Neuronal stem cell (in vitro differentiated cells): ENCODE measurements at regions not wholly inside any gene's neighbourhood (a gene's known extent, or its start where the extent isn't known, plus 50 kb on each side); places are given as distances from the start of the nearest gene placed in this dataset.
"Not testable (repeated sequence)": the region's sequence is repeated elsewhere in the genome, so short reads cannot be mapped to it uniquely, and the experiment has no call there.

Source experiments
- DNase-seq: peaks from one replicate; pipeline ENCODE4 v3.0.0-alpha.2; 2013; ENCODE audit warnings: low spot score
- H2AFZ ChIP-seq: one replicate; pipeline ENCODE4 v1.6.1; 2013; ENCODE audit warnings: mild to moderate bottlenecking, low read length, inconsistent platforms
- H2AK5ac ChIP-seq: 2 replicates; pipeline ENCODE4 v1.6.1; 2013; ENCODE audit warnings: low read depth, mild to moderate bottlenecking, inconsistent platforms, low read length, moderate library complexity, mixed read lengths
- H2BK120ac ChIP-seq: 2 replicates; pipeline ENCODE4 v1.6.1; 2013; ENCODE audit warnings: low read depth, mild to moderate bottlenecking, inconsistent platforms, low read length, moderate library complexity, mixed read lengths
- H2BK12ac ChIP-seq: one replicate; pipeline ENCODE4 v1.6.1; 2013; ENCODE audit warnings: low read length, inconsistent platforms
- H2BK15ac ChIP-seq: 2 replicates; pipeline ENCODE4 v1.6.1; 2013; ENCODE audit warnings: mild to moderate bottlenecking, low read length, inconsistent platforms, mixed read lengths
- H2BK5ac ChIP-seq: one replicate; pipeline ENCODE4 v1.6.1; 2013; ENCODE audit warnings: inconsistent platforms, mild to moderate bottlenecking, low read length, moderate library complexity
- H3K14ac ChIP-seq: one replicate; pipeline ENCODE4 v1.6.1; 2013; ENCODE audit warnings: low read length, inconsistent platforms
- H3K18ac ChIP-seq: 2 replicates; pipeline ENCODE4 v1.6.1; 2013; ENCODE audit warnings: low read length, inconsistent platforms
- H3K23ac ChIP-seq: 2 replicates; pipeline ENCODE4 v1.6.1; 2013; ENCODE audit warnings: low read depth, mild to moderate bottlenecking, mixed read lengths, low read length, inconsistent platforms; ENCODE audit not compliant: poor library complexity
- H3K27ac ChIP-seq: replicated peaks from 3 replicates; pipeline ENCODE4 v1.5.1; 2013; ENCODE audit warnings: low read length, inconsistent platforms
- H3K27me3 ChIP-seq, 3 experiments: 2 replicates each; pipeline ENCODE4 v1.6.1; 2013; ENCODE audit warnings: low read length in 3 of 3, mild to moderate bottlenecking in 2 of 3, inconsistent platforms in 1 of 3, low read depth in 1 of 3, mixed read lengths in 1 of 3, moderate library complexity in 1 of 3; ENCODE audit not compliant: control insufficient read depth in 3 of 3, insufficient read depth in 3 of 3
- H3K36me3 ChIP-seq, 2 donors: replicated peaks in 1 of 2; 2 replicates each; pipeline ENCODE4 v1.6.1; 2013; ENCODE audit warnings: low read length in 2 of 2; ENCODE audit not compliant: control insufficient read depth in 2 of 2, insufficient read depth in 2 of 2
- H3K4ac ChIP-seq: 2 replicates; pipeline ENCODE4 v1.6.1; 2013; ENCODE audit warnings: inconsistent platforms, mild to moderate bottlenecking, low read length, moderate library complexity
- H3K4me1 ChIP-seq, 2 donors: 1 replicate in 1 of 2; 2 replicates in 1 of 2; pipeline ENCODE4 v1.6.1; 2013; ENCODE audit warnings: low read length in 2 of 2, low read depth in 1 of 2; ENCODE audit not compliant: control insufficient read depth in 2 of 2, insufficient read depth in 1 of 2
- H3K4me2 ChIP-seq: one replicate; pipeline ENCODE4 v1.6.1; 2013; ENCODE audit warnings: mild to moderate bottlenecking, low read length, inconsistent platforms; ENCODE audit not compliant: insufficient read depth, poor library complexity, severe bottlenecking
- H3K4me3 ChIP-seq, 2 donors: 2 replicates each; pipeline ENCODE4 v1.5.1; 2013; ENCODE audit warnings: low read length in 2 of 2, mild to moderate bottlenecking in 2 of 2, inconsistent platforms in 1 of 2, moderate library complexity in 1 of 2
- H3K79me1 ChIP-seq: one replicate; pipeline ENCODE4 v1.6.1; 2013; ENCODE audit warnings: low read depth, mild to moderate bottlenecking, inconsistent platforms, low read length, moderate library complexity
- H3K9ac ChIP-seq: one replicate; pipeline ENCODE4 v1.6.1; 2013; ENCODE audit warnings: mild to moderate bottlenecking, low read depth, low read length, inconsistent platforms; ENCODE audit not compliant: poor library complexity
- H3K9me3 ChIP-seq, 2 donors: replicated peaks in 1 of 2; 2 replicates each; pipeline versions ENCODE3 to v1.6.1; 2013; ENCODE audit warnings: low read length in 2 of 2, mild to moderate bottlenecking in 2 of 2, inconsistent platforms in 1 of 2, low read depth in 1 of 2, mixed read lengths in 1 of 2, moderate library complexity in 1 of 2; ENCODE audit not compliant: control insufficient read depth in 2 of 2, insufficient read depth in 1 of 2
- H4K8ac ChIP-seq: one replicate; pipeline ENCODE4 v1.6.1; 2013; ENCODE audit warnings: low read depth, mild to moderate bottlenecking, inconsistent platforms, low read length, moderate library complexity
- H4K91ac ChIP-seq: one replicate; pipeline ENCODE4 v1.6.1; 2013; ENCODE audit warnings: low read length, low read depth, mild to moderate bottlenecking, inconsistent platforms; ENCODE audit not compliant: poor library complexity
- WGBS, 2 donors: extraction: QIAGEN DNeasy Blood & Tissue Kit; methylation state at CpG; one replicate each; pipeline ENCODE4 v1.1.7; 2013; ENCODE audit warnings: missing lambda C conversion rate in 2 of 2, mixed read lengths in 1 of 2; ENCODE audit not compliant: insufficient read length in 2 of 2, insufficient replicate concordance in 1 of 2; ENCODE audit errors: extremely low coverage in 2 of 2; 5-methylcytosine and 5-hydroxymethylcytosine counted together

DNA sequence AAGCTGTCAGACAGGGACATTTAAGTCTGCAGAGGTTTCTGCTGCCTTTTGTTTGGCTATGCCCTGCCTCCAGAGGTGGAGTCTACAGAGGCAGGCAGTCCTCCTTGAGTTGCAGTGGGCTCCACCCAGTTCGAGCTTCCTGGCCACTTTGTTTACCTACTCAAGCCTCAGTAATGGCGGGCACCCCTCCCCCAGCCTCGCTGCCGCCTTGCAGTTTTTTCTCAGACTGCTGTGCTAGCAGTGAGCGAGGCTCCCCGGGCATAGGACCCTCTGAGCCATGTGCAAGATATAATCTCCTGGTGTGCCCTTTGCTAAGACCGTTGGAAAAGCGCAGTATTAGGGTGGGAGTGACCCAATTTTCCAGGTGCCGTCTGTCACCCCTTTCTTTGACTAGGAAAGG, 2223.8 kb upstream of the RAG2 start:
- H2AK5ac ChIP-seq, H3K4me2 ChIP-seq, H2BK12ac ChIP-seq, H3K27me3 ChIP-seq, H3K36me3 ChIP-seq, H4K91ac ChIP-seq, H3K27ac ChIP-seq, H3K4me3 ChIP-seq, H3K9me3 ChIP-seq, H2BK15ac ChIP-seq, H3K14ac ChIP-seq, H3K18ac ChIP-seq, H2AFZ ChIP-seq, H3K23ac ChIP-seq, H2BK5ac ChIP-seq, H4K8ac ChIP-seq, H3K4me1 ChIP-seq, H3K9ac ChIP-seq, DNase-seq, H3K79me1 ChIP-seq, H3K4ac ChIP-seq, H2BK120ac ChIP-seq: not testable (repeated sequence)
- no CpG with 5 or more reads among the region's 9 CpGs for WGBS, 2 donors

GRCh38 chr11:38819981-38820380, 2221.9 kb upstream of the RAG2 start:
- Histone ChIP-seq H3K79me1 (no peaks in the 10 kb centered on the region), H2AFZ (no peak overlapping the region), H3K9me3 (no peaks in the 10 kb centered on the region), H2BK120ac (no peak overlapping the region), H3K23ac (no peak overlapping the region), H2BK15ac (no peak overlapping the region), H3K4me3 (no peak overlapping the region), H2BK5ac (no peak overlapping the region), H3K4ac (no peak overlapping the region), H4K91ac (no peak overlapping the region), H3K14ac (no peak overlapping the region), H3K36me3 (no peaks in the 10 kb centered on the region), H3K4me1 (no peaks in the 10 kb centered on the region), H3K9ac (no peak overlapping the region), H3K27ac (no peak overlapping the region), H4K8ac (no peak overlapping the region), H3K4me2 (no peak overlapping the region), H3K27me3 (no peaks in the 10 kb centered on the region), H3K18ac (no peak overlapping the region), H2AK5ac (no peak overlapping the region), H2BK12ac (no peak overlapping the region)
- WGBS, 2 donors = no CpG with 5 or more reads among the region's 1 CpG
- no peak for DNase-seq

- H3K14ac ChIP-seq = no peak overlapping the region
- no peaks in the 10 kb centered on the region for H3K9me3 ChIP-seq
- H3K79me1 ChIP-seq = no peaks in the 10 kb centered on the region
Observed at GRCh38 chr11:38818720-38819119, 2220.7 kb upstream of the RAG2 start.

GRCh38 chr11:38814670-38815069, 2216.6 kb upstream of the RAG2 start:
- Histone ChIP-seq H3K9ac (no peak overlapping the region), H2BK5ac (no peak overlapping the region), H3K36me3 (no peaks in the 10 kb centered on the region), H4K8ac (no peak overlapping the region), H4K91ac (no peak overlapping the region), H3K79me1 (no peaks in the 10 kb centered on the region), H2BK12ac (no peak overlapping the region), H3K23ac (no peak overlapping the region), H2AFZ (no peak overlapping the region), H3K4me2 (no peak overlapping the region), H2BK15ac (no peak overlapping the region), H2AK5ac (no peak overlapping the region), H2BK120ac (no peak overlapping the region), H3K14ac (no peak overlapping the region), H3K27me3 (no peaks in the 10 kb centered on the region), H3K4me1 (no peaks in the 10 kb centered on the region), H3K9me3 (no peaks in the 10 kb centered on the region), H3K4me3 (no peak overlapping the region), H3K18ac (no peak overlapping the region), H3K27ac (no peak overlapping the region), H3K4ac (no peak overlapping the region)
- DNase-seq = no peak
- WGBS, 2 donors = no CpG with 5 or more reads among the region's 4 CpGs

More at GRCh38 chr11:38818720-38819119, 2220.7 kb upstream of the RAG2 start:
- Histone ChIP-seq H2BK12ac (no peak overlapping the region), H3K27ac (no peak overlapping the region), H2BK120ac (no peak overlapping the region), H4K91ac (no peak overlapping the region), H2BK5ac (no peak overlapping the region), H2AK5ac (no peak overlapping the region), H3K27me3 (no peaks in the 10 kb centered on the region), H3K36me3 (no peaks in the 10 kb centered on the region), H3K4me2 (no peak overlapping the region), H4K8ac (no peak overlapping the region), H3K23ac (no peak overlapping the region), H3K4me1 (no peaks in the 10 kb centered on the region), H3K4ac (no peak overlapping the region), H2AFZ (no peak overlapping the region), H3K18ac (no peak overlapping the region), H2BK15ac (no peak overlapping the region), H3K9ac (no peak overlapping the region), H3K4me3 (no peak overlapping the region)
- no peak for DNase-seq
